ENCODE measurements at regions not wholly inside any gene's neighbourhood (a gene's known extent, or its start where the extent isn't known, plus 50 kb on each side); places are given as distances from the start of the nearest gene placed in this dataset.

GRCh38 chr4:116438981-116439729 is 646.2 kb downstream of the TRAM1L1 start:
- TF ChIP-seq RAD21 (IDR thresholded peaks at IDR 0.05; ENCODE audit: low read depth): no peak
- TF ChIP-seq FOXM1 (IDR thresholded peaks at IDR 0.05; ENCODE audit: borderline replicate concordance, low read depth): no peak
- TF ChIP-seq YY1 (IDR thresholded peaks at IDR 0.05; ENCODE audit: low read depth): no peak
- TF ChIP-seq MAX (IDR thresholded peaks at IDR 0.05): no peak
- no peak for TF ChIP-seq ZBTB7A (IDR thresholded peaks at IDR 0.05; ENCODE audit: low read depth)
- no peak for TF ChIP-seq REST (IDR thresholded peaks at IDR 0.05; ENCODE audit: low read depth)
- TF ChIP-seq USF1 (IDR thresholded peaks at IDR 0.05): no peak
- TF ChIP-seq CEBPB (IDR thresholded peaks at IDR 0.05): no peak

GRCh38 chr4:116438417-116438816 is 647.0 kb downstream of the TRAM1L1 start:
- TF ChIP-seq CEBPB (IDR thresholded peaks at IDR 0.05) (no peak), TEAD4 (IDR thresholded peaks at IDR 0.05) (no peak), TCF12 (IDR thresholded peaks at IDR 0.05; ENCODE audit: low read depth) (no peak), EGR1 (IDR thresholded peaks at IDR 0.05) (no peak), MAX (IDR thresholded peaks at IDR 0.05) (no peak), YY1 (IDR thresholded peaks at IDR 0.05; ENCODE audit: low read depth) (no peak), REST (IDR thresholded peaks at IDR 0.05; ENCODE audit: low read depth) (no peak), ZBTB7A (IDR thresholded peaks at IDR 0.05; ENCODE audit: low read depth) (no peak), EP300 (IDR thresholded peaks at IDR 0.05; ENCODE audit: borderline replicate concordance) (no peak), TAF1 (IDR thresholded peaks at IDR 0.05; ENCODE audit: low read depth) (no peak), NFIC (IDR thresholded peaks at IDR 0.05) (no peak), FOXM1 (IDR thresholded peaks at IDR 0.05; ENCODE audit: borderline replicate concordance, low read depth) (no peak), RAD21 (IDR thresholded peaks at IDR 0.05; ENCODE audit: low read depth) (no peak), CREB1 (IDR thresholded peaks at IDR 0.05; ENCODE audit: low read depth) (no peak), USF1 (IDR thresholded peaks at IDR 0.05) (no peak)

- no peak for TF ChIP-seq CEBPB (IDR thresholded peaks at IDR 0.05)
- no peak for TF ChIP-seq TEAD4 (IDR thresholded peaks at IDR 0.05)
- TF ChIP-seq MAX (IDR thresholded peaks at IDR 0.05): no peak
- TF ChIP-seq EP300 (IDR thresholded peaks at IDR 0.05; ENCODE audit: borderline replicate concordance): no peak
- no peak for TF ChIP-seq TAF1 (IDR thresholded peaks at IDR 0.05; ENCODE audit: low read depth)
- TF ChIP-seq FOXM1 (IDR thresholded peaks at IDR 0.05; ENCODE audit: borderline replicate concordance, low read depth): no peak
- no peak for TF ChIP-seq USF1 (IDR thresholded peaks at IDR 0.05)
- TF ChIP-seq RAD21 (IDR thresholded peaks at IDR 0.05; ENCODE audit: low read depth): no peak
- no peak for TF ChIP-seq ZBTB7A (IDR thresholded peaks at IDR 0.05; ENCODE audit: low read depth)
- TF ChIP-seq REST (IDR thresholded peaks at IDR 0.05; ENCODE audit: low read depth): no peak
- no peak for TF ChIP-seq EGR1 (IDR thresholded peaks at IDR 0.05)
- no peak for TF ChIP-seq YY1 (IDR thresholded peaks at IDR 0.05; ENCODE audit: low read depth)
- TF ChIP-seq TCF12 (IDR thresholded peaks at IDR 0.05; ENCODE audit: low read depth): no peak
- no peak for TF ChIP-seq CREB1 (IDR thresholded peaks at IDR 0.05; ENCODE audit: low read depth)
- TF ChIP-seq NFIC (IDR thresholded peaks at IDR 0.05): no peak
Measured at GRCh38 chr4:116427666-116428065, 657.7 kb downstream of the TRAM1L1 start.
